ENCODE measurements at regions not wholly inside any gene's neighbourhood (a gene's known extent, or its start where the extent isn't known, plus 50 kb on each side); places are given as distances from the start of the nearest gene placed in this dataset.

DNA sequence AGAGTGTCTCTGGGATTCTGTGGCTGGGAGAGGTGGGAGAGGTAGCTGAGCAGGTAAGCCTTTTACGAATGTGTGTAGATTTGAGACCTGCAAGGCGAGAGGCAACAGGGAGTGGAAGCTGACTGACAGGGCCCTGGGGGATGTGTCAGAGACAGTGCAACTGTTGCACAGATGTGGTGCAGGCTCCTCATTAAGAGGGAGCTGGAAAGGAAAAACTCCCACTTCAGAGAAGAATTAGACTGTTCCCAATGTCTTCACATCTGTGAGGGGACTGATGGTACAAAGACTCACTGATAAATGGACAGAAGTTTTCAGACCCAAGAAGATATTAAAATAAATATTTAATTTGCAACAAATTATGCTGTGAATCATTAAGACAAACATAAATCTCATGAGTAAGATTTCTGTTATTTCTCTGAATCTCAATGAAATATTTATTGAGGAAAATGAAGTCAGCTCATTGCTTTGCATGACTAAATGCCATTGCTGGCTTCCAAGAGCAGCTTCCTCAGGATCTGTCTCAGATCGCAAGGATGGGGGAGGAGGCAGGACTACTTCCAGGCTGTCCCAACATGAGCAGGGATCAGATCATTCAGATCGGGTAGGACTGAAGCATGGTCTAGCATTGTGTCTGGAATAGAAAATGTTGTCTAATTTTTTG lies 127.3 kb upstream of the ROPN1 start:
- TF ChIP-seq, protein P1, sequence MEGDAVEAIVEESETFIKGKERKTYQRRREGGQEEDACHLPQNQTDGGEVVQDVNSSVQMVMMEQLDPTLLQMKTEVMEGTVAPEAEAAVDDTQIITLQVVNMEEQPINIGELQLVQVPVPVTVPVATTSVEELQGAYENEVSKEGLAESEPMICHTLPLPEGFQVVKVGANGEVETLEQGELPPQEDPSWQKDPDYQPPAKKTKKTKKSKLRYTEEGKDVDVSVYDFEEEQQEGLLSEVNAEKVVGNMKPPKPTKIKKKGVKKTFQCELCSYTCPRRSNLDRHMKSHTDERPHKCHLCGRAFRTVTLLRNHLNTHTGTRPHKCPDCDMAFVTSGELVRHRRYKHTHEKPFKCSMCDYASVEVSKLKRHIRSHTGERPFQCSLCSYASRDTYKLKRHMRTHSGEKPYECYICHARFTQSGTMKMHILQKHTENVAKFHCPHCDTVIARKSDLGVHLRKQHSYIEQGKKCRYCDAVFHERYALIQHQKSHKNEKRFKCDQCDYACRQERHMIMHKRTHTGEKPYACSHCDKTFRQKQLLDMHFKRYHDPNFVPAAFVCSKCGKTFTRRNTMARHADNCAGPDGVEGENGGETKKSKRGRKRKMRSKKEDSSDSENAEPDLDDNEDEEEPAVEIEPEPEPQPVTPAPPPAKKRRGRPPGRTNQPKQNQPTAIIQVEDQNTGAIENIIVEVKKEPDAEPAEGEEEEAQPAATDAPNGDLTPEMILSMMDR (conservative IDR thresholded peaks at IDR 0.05 in 1 of 2, IDR thresholded peaks at IDR 0.05 in 1 of 2; ENCODE audit: low read depth in 1 of 2, low read length in 2 of 2), result no peak
- no peak for TF ChIP-seq EZH2 (IDR thresholded peaks at IDR 0.05; ENCODE audit: low read length, missing control alignments)

Data from fibroblast of lung (primary cell).